ENCODE measurements at regions not wholly inside any gene's neighbourhood (a gene's known extent, or its start where the extent isn't known, plus 50 kb on each side); places are given as distances from the start of the nearest gene placed in this dataset.

GRCh38 chr14:101248840-101249675 lies 312.2 kb upstream of the DIO3 start:
- DNase-seq: no peak
- H3K36me3 ChIP-seq (ENCODE audit: control insufficient read depth, insufficient read depth, low read length): no peaks in the 10 kb centered on the region
- no peak overlapping the region for H3K18ac ChIP-seq (ENCODE audit: low read depth, low read length)
- H4K5ac ChIP-seq (ENCODE audit: low read depth, low read length): no peak overlapping the region
- H3K9me3 ChIP-seq (ENCODE audit: control insufficient read depth, insufficient read depth, low read length): peaks cover 2% of the 10 kb centered on the region; the same call in 1 of the 2 replicates
- peaks cover 22% of the 10 kb centered on the region; the same call in 1 of the 2 replicates for H3K27me3 ChIP-seq (ENCODE audit: control insufficient read depth, insufficient read depth, low read length)
- no peaks in the 10 kb centered on the region for H4K20me1 ChIP-seq (ENCODE audit: insufficient read depth, low read length)
- no peak overlapping the region for H2BK5ac ChIP-seq (ENCODE audit: low read depth, low read length, poor library complexity, severe bottlenecking)
- no TSS peak for BruUV-seq (replicated peaks)
- H2BK20ac ChIP-seq (ENCODE audit: low read depth, low read length): no peak overlapping the region
- dilution Hi-C loops (cut with HindIII; ENCODE audit: low sequenced_read_pairs, unreplicated experiment): no loop called here
- no peak overlapping the region for H3K56ac ChIP-seq (ENCODE audit: extremely low read depth, insufficient read depth, low read length)
- no peak overlapping the region for H2BK120ac ChIP-seq (ENCODE audit: low read depth, low read length)
- in situ Hi-C loops (cut with MboI; ENCODE audit: low sequenced_read_pairs): loop anchor here (25.0 kb wide), 2 partner anchors 537 to 837 kb away; no protein-coding TSS in a partner anchor
- H3K9me1 ChIP-seq (ENCODE audit: insufficient read depth, low read length): no peaks in the 10 kb centered on the region
- H3K4ac ChIP-seq (ENCODE audit: low read depth, low read length): no peak overlapping the region
- no peak overlapping the region for H3K4me3 ChIP-seq (ENCODE audit: insufficient read depth, low read depth, low read length)
- POLR2A ChIA-PET (ENCODE audit: unreplicated experiment): no interaction called here
- no peak for ATAC-seq (ENCODE audit: low read depth)
- H3K4me2 ChIP-seq (ENCODE audit: low read depth, low read length): no peak overlapping the region
- H3K4me1 ChIP-seq (ENCODE audit: control insufficient read depth, insufficient read depth, low read length): no peaks in the 10 kb centered on the region
- no peak overlapping the region for H3K27ac ChIP-seq (ENCODE audit: insufficient read depth, low read length)
- H3K23ac ChIP-seq (ENCODE audit: low read depth, low read length): no peak overlapping the region
- H3K79me1 ChIP-seq (ENCODE audit: low read depth in 1 of 2, low read length in 2 of 2): no peaks in the 10 kb centered on the region
- H2BK15ac ChIP-seq (ENCODE audit: low read depth, low read length): no peak overlapping the region
- no peak overlapping the region for H3K14ac ChIP-seq (replicated peaks; ENCODE audit: low read depth, low read length)
- no peak overlapping the region for H4K8ac ChIP-seq (ENCODE audit: low read depth in 2 of 2, low read length in 2 of 2)
- CTCF ChIA-PET: no interaction called here
- H2AFZ ChIP-seq (replicated peaks; ENCODE audit: low read length, poor library complexity): no peak overlapping the region
- intact Hi-C loops (cut with micrococcal nuclease): no loop called here
- H2AK9ac ChIP-seq (replicated peaks; ENCODE audit: low read depth, low read length, poor library complexity): no peak overlapping the region
- WGBS, 2 experiments (ENCODE audit: extremely low coverage in 2 of 2, insufficient read length in 1 of 2): 92% methylated on average over 7 of the region's 18 CpGs; no CpG with 5 or more reads in 1 of the 2 experiments
- no peak overlapping the region for H2AK5ac ChIP-seq (ENCODE audit: low read depth, low read length)
- H3K9ac ChIP-seq (ENCODE audit: low read depth, low read length): no peak overlapping the region
- no peak overlapping the region for H4K91ac ChIP-seq (ENCODE audit: insufficient read depth, low read depth, low read length)
- TF ChIP-seq FOS (IDR thresholded peaks at IDR 0.05; ENCODE audit: low read depth, low read length) (no peak), CTCF (conservative IDR thresholded peaks at IDR 0.05; ENCODE audit: low read depth, low read length) (no peak), RAD21 (IDR thresholded peaks at IDR 0.05; ENCODE audit: low read length) (no peak), SMC3 (IDR thresholded peaks at IDR 0.05; ENCODE audit: low read depth, low read length) (no peak), POLR2A (IDR thresholded peaks at IDR 0.05; ENCODE audit: low read depth, low read length) (no peak), ELK1 (IDR thresholded peaks at IDR 0.05; ENCODE audit: borderline replicate concordance, low read depth, low read length) (no peak), NFE2L2 (IDR thresholded peaks at IDR 0.05; ENCODE audit: low read depth, low read length) (no peak), CHD1 (IDR thresholded peaks at IDR 0.05; ENCODE audit: low read depth, low read length) (no peak), BHLHE40 (IDR thresholded peaks at IDR 0.05; ENCODE audit: low read depth, low read length) (no peak), CEBPB (IDR thresholded peaks at IDR 0.05; ENCODE audit: low read depth, low read length) (no peak), RFX5 (IDR thresholded peaks at IDR 0.05; ENCODE audit: low read depth, low read length) (no peak), MAFK (IDR thresholded peaks at IDR 0.05; ENCODE audit: low read depth, low read length) (no peak), MXI1 (IDR thresholded peaks at IDR 0.05; ENCODE audit: borderline replicate concordance, low read depth, low read length) (no peak), USF2 (IDR thresholded peaks at IDR 0.05; ENCODE audit: low read depth, low read length) (no peak), MAZ (IDR thresholded peaks at IDR 0.05; ENCODE audit: borderline replicate concordance, low read depth, low read length) (no peak)
